Heart right ventricle (tissue), 16 donors: ENCODE measurements at regions not wholly inside any gene's neighbourhood (a gene's known extent, or its start where the extent isn't known, plus 50 kb on each side); places are given as distances from the start of the nearest gene placed in this dataset.

Experiments
- ATAC-seq, 8 donors: fragments of 200-7000 bp; cut with Tn5 transposase; one replicate each; pipeline ENCODE4 v1.9.1; 2020; ENCODE audit warnings: mild to moderate bottlenecking in 8 of 8, moderate library complexity in 8 of 8, moderate number of reproducible peaks in 1 of 8
- DNase-seq, 2 donors: peaks; one replicate each; pipeline ENCODE4 v3.0.0-alpha.2; 2020
- H3K27ac ChIP-seq, 10 donors: fragments of 200-600 bp; sonication (generic) in 2 of 10; one replicate each; pipeline versions ENCODE4 v1.5.0 to v1.8.0; 2020 to 2022; ENCODE audit warnings: mild to moderate bottlenecking in 3 of 10
- H3K27me3 ChIP-seq, 7 donors: fragments of 200-600 bp; one replicate each; pipeline ENCODE4 v1.8.0; 2021 to 2022; ENCODE audit warnings: mild to moderate bottlenecking in 2 of 7
- H3K36me3 ChIP-seq, 9 donors: fragments of 200-600 bp; sonication (generic) in 1 of 9; one replicate each; pipeline versions ENCODE4 v1.5.0 to v1.8.0; 2020 to 2022; ENCODE audit warnings: mild to moderate bottlenecking in 2 of 9
- H3K4me1 ChIP-seq, 9 donors: fragments of 200-600 bp; sonication (generic) in 1 of 9; one replicate each; pipeline versions ENCODE4 v1.5.0 to v1.8.0; 2020 to 2022; ENCODE audit warnings: mild to moderate bottlenecking in 4 of 9
- H3K4me3 ChIP-seq, 10 donors: fragments of 200-600 bp; sonication (generic) in 2 of 10; one replicate each; pipeline versions ENCODE4 v1.5.0 to v1.8.0; 2020 to 2022; ENCODE audit warnings: mild to moderate bottlenecking in 7 of 10, moderate library complexity in 2 of 10
- H3K9me3 ChIP-seq, 11 donors: fragments of 200-600 bp in 10 of 11; sonication (generic) in 2 of 11; one replicate each; pipeline versions ENCODE4 v1.5.0 to v1.8.0; 2013 to 2022; ENCODE audit warnings: mild to moderate bottlenecking in 2 of 11, control low read depth in 1 of 11, moderate library complexity in 1 of 11
- WGBS, 2 donors: extraction: QIAGEN DNeasy Blood & Tissue Kit; methylation state at CpG; one replicate each; pipeline ENCODE4 v1.1.7; 2013; ENCODE audit warnings: inconsistent platforms in 1 of 2; 5-methylcytosine and 5-hydroxymethylcytosine counted together
- intact Hi-C, 10 donors: fragments of 100-400 bp; cut with DNase I; formaldehyde crosslinking; loops; one replicate each; pipeline versions ENCODE4 v1.11.1 to v1.14.2; 2022
- TF ChIP-seq, protein P1 (sequence below), 9 donors: fragments of 200-600 bp; sonication (generic) in 2 of 9; IDR thresholded peaks; one replicate each; pipeline versions ENCODE4 v1.5.0 to v1.8.0; 2021 to 2022; ENCODE audit warnings: antibody characterized with exemption in 9 of 9, mild to moderate bottlenecking in 5 of 9, moderate library complexity in 1 of 9
- donor health status: Arrhythmogenic right ventricular cardiomyopathy.
- donor health status: ischemic (EF 13 %, LVEDD 7.1; RV severe dilation, severe dysfunction).
- donor health status: healthy with polysubstance abuse.
- donor health status: DM: no; HTN: yes; CAD: no.
- donor health status: DM: no; HTN: no; CAD: no.
- donor health status: ischemic (EF 25% LVEDD 6.9; RV normal size, moderate dysfunction).
- donor health status: ischemic (EF 25% LVEDD 5.7; RV mildly dilated, moderate dysfunction).
- donor health status: healthy.
- donor health status: DM: yes; HTN: yes; CAD: no.
- donor health status: Ischemic cardiomyopathy.
- donor health status: ischemic (EF 35%, LVEDD 5.7; RV mildly dilated, moderate dysfunction).
- donor health status: nonischemic (EF 11% LVEDD 7.7; RV severe dilation, severe dysfunction).
- donor health status: DM: yes; HTN: yes; CAD: no.
- donor health status: PGD.
- donor health status: ischemic (EF 29% LVEDD 5.4; RV normal size, mild dysfunction).
- donor health status: nonischemic (EF 23%, LVEDD 6.1; RV moderate dilation, normal function).

GRCh38 chr3:13166243-13167063, 93.2 kb upstream of the IQSEC1 start:
- Histone ChIP-seq H3K27me3 (peaks cover 0 to 11% (median 0%) of the 10 kb centered on the region in 7 donors), H3K4me1 (no peaks in the 10 kb centered on the region), H3K9me3 (peaks cover 0 to 7% (median 0%) of the 10 kb centered on the region in 11 donors), H3K27ac (no peak overlapping the region), H3K4me3 (no peak overlapping the region), H3K36me3 (no peaks in the 10 kb centered on the region)
- TF ChIP-seq, protein P1, sequence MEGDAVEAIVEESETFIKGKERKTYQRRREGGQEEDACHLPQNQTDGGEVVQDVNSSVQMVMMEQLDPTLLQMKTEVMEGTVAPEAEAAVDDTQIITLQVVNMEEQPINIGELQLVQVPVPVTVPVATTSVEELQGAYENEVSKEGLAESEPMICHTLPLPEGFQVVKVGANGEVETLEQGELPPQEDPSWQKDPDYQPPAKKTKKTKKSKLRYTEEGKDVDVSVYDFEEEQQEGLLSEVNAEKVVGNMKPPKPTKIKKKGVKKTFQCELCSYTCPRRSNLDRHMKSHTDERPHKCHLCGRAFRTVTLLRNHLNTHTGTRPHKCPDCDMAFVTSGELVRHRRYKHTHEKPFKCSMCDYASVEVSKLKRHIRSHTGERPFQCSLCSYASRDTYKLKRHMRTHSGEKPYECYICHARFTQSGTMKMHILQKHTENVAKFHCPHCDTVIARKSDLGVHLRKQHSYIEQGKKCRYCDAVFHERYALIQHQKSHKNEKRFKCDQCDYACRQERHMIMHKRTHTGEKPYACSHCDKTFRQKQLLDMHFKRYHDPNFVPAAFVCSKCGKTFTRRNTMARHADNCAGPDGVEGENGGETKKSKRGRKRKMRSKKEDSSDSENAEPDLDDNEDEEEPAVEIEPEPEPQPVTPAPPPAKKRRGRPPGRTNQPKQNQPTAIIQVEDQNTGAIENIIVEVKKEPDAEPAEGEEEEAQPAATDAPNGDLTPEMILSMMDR (IDR thresholded peaks at IDR 0.05) = no peak
- ATAC-seq (peak in 1 of 8 donors; percentile 40), DNase-seq (no peak)
- intact Hi-C loops = no loop called here
- 79 to 80% methylated on average over 13 of the region's 13 CpGs for WGBS, 2 donors

GRCh38 chr3:13165576-13165975, 92.3 kb upstream of the IQSEC1 start:
- WGBS, 2 donors = 83 to 91% methylated on average over 9 of the region's 9 CpGs
- Histone ChIP-seq H3K36me3 (no peaks in the 10 kb centered on the region), H3K4me3 (no peak overlapping the region), H3K9me3 (peaks cover 0 to 7% (median 0%) of the 10 kb centered on the region in 11 donors), H3K27ac (no peak overlapping the region), H3K27me3 (peaks cover 0 to 11% (median 0%) of the 10 kb centered on the region in 7 donors), H3K4me1 (no peaks in the 10 kb centered on the region)
- no peak for ATAC-seq
- DNase-seq = no peak
- intact Hi-C loops = no loop called here
- TF ChIP-seq, protein P1 (IDR thresholded peaks at IDR 0.05) = no peak

DNA sequence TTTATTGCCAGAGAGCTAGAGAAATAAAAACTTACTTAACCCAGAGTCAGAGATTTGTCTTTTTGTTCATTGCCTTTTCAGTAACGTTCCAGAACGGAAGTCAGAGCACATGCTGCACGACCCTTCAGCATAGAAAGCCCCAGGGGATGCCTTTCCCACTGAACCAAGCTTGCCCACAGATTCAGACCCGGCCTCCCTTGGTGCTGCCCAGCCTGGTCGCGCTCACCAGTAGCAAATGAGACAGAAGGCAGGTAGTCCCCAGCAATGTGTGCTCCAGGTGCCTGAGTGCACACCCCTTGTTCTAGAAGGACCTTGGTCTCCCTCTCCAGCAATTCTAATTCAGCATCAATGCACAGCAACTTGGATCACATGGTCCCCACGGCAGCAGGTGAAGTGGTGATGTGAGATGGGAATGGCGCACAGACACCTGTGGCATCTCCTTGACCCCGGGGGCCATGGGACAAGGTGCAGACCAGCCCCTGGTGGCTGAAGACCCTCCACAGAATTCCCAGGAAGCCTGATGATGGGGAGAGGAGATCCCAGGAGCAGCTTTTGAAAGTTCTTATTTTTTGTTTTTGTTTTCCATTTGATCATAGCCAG, 91.8 kb upstream of the IQSEC1 start:
- Histone ChIP-seq H3K4me1 (no peaks in the 10 kb centered on the region), H3K27ac (no peak overlapping the region), H3K27me3 (peaks cover 0 to 11% (median 0%) of the 10 kb centered on the region in 7 donors), H3K4me3 (no peak overlapping the region), H3K36me3 (no peaks in the 10 kb centered on the region), H3K9me3 (peaks cover 0 to 7% (median 0%) of the 10 kb centered on the region in 11 donors)
- ATAC-seq = no peak
- intact Hi-C loops = no loop called here
- no peak for DNase-seq
- TF ChIP-seq, protein P1 (IDR thresholded peaks at IDR 0.05) = no peak
- WGBS, 2 donors = 72 to 73% methylated on average over 9 of the region's 9 CpGs

DNA sequence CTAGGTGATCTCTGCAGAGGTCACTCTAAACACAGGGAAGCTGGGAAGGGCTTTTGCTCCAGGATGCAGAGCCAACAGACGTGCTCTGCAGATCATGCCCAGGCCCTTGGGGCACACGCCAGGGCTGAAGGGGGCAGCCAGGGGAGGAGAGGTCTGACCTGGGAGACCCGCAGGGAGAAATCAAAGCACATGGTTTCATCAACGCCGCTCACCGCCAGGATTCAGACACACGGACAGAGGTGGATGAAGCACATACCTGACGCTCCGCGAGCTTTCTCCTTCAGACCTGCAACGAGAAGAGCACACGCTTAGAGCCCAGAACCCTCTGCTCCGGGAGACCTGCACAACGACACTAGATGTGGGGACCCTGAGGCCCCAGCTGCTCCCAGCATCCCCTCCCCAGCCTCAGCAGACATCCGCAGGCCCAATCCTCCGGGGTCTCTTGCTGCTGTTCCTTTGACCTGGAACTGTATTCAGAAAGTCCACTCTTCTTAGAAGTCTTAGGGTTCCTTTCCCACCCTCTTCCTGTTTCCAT, 90.7 kb upstream of the IQSEC1 start:
- TF ChIP-seq, protein P1 (IDR thresholded peaks at IDR 0.05) = no peak
- Histone ChIP-seq H3K9me3 (peaks cover 0 to 7% (median 0%) of the 10 kb centered on the region in 11 donors), H3K27me3 (peaks cover 0 to 11% (median 0%) of the 10 kb centered on the region in 7 donors), H3K4me3 (no peak overlapping the region), H3K36me3 (no peaks in the 10 kb centered on the region), H3K27ac (no peak overlapping the region), H3K4me1 (no peaks in the 10 kb centered on the region)
- ATAC-seq (no peak), DNase-seq (no peak)
- intact Hi-C loops = no loop called here
- WGBS, 2 donors = 92 to 93% methylated on average over 16 of the region's 16 CpGs
